H9 (cell line): ENCODE measurements at regions not wholly inside any gene's neighbourhood (a gene's known extent, or its start where the extent isn't known, plus 50 kb on each side); places are given as distances from the start of the nearest gene placed in this dataset.

Source experiments
- DNase-seq: peaks from one replicate; pipeline ENCODE4 v3.0.0-alpha.2; 2017
- H2AFZ ChIP-seq: one replicate; pipeline ENCODE4 v1.6.1; 2013; ENCODE audit warnings: mild to moderate bottlenecking, low read length, control low read depth, moderate library complexity
- H2AK5ac ChIP-seq: 2 replicates; pipeline ENCODE4 v1.6.1; 2013; ENCODE audit warnings: low read length, control low read depth, mixed read lengths; ENCODE audit not compliant: insufficient read length
- H2BK120ac ChIP-seq: one replicate; pipeline ENCODE4 v1.6.1; 2013; ENCODE audit warnings: low read depth, mild to moderate bottlenecking, low read length, control low read depth, inconsistent platforms; ENCODE audit not compliant: poor library complexity, severe bottlenecking
- H2BK12ac ChIP-seq: 2 replicates; pipeline ENCODE4 v1.6.1; 2013; ENCODE audit warnings: low read length, control low read depth, mixed read lengths, low read depth; ENCODE audit not compliant: insufficient read length
- H2BK15ac ChIP-seq: 2 replicates; pipeline ENCODE4 v1.6.1; 2013; ENCODE audit warnings: low read depth, low read length, control low read depth
- H2BK20ac ChIP-seq: one replicate; pipeline ENCODE4 v1.6.1; 2013; ENCODE audit warnings: low read depth, mild to moderate bottlenecking, low read length, control low read depth, inconsistent platforms; ENCODE audit not compliant: poor library complexity, severe bottlenecking
- H2BK5ac ChIP-seq: 2 replicates; pipeline ENCODE4 v1.6.1; 2013; ENCODE audit warnings: low read length, control low read depth, mixed read lengths; ENCODE audit not compliant: insufficient read length
- H3K14ac ChIP-seq: 2 replicates; pipeline ENCODE4 v1.6.1; 2013; ENCODE audit warnings: low read length, control low read depth; ENCODE audit not compliant: insufficient read depth
- H3K18ac ChIP-seq: 2 replicates; pipeline ENCODE4 v1.6.1; 2013; ENCODE audit warnings: low read depth, mild to moderate bottlenecking, mixed read lengths, low read length, control low read depth; ENCODE audit not compliant: insufficient read length
- H3K23ac ChIP-seq: 2 replicates; pipeline ENCODE4 v1.6.1; 2013; ENCODE audit warnings: low read length, control low read depth, mixed read lengths, low read depth; ENCODE audit not compliant: insufficient read length
- H3K23me2 ChIP-seq: 2 replicates; pipeline ENCODE4 v1.6.1; 2013; ENCODE audit warnings: low read depth, mild to moderate bottlenecking, mixed read lengths, low read length, control low read depth; ENCODE audit not compliant: insufficient read length, poor library complexity, severe bottlenecking
- H3K27ac ChIP-seq: 2 replicates; pipeline ENCODE4 v1.5.1; 2013; ENCODE audit warnings: low read length, control low read depth, mixed read lengths, low read depth; ENCODE audit not compliant: insufficient read length
- H3K27me3 ChIP-seq: 2 replicates; pipeline ENCODE4 v1.6.1; 2013; ENCODE audit warnings: low read length, control low read depth, inconsistent platforms; ENCODE audit not compliant: insufficient read depth
- H3K4ac ChIP-seq: 2 replicates; pipeline ENCODE4 v1.6.1; 2013; ENCODE audit warnings: low read depth, mild to moderate bottlenecking, control low read depth, inconsistent platforms, low read length, moderate library complexity
- H3K4me1 ChIP-seq: 2 replicates; pipeline ENCODE4 v1.6.1; 2013; ENCODE audit warnings: low read length, control low read depth, inconsistent platforms; ENCODE audit not compliant: insufficient read depth
- H3K4me2 ChIP-seq: 2 replicates; pipeline ENCODE4 v1.6.1; 2013; ENCODE audit warnings: low read length, control low read depth, mixed read lengths; ENCODE audit not compliant: insufficient read length, insufficient read depth
- H3K56ac ChIP-seq: 2 replicates; pipeline ENCODE4 v1.6.1; 2013; ENCODE audit warnings: low read depth, mild to moderate bottlenecking, mixed read lengths, low read length, control low read depth; ENCODE audit not compliant: insufficient read length
- H3K79me1 ChIP-seq: 2 replicates; pipeline ENCODE4 v1.6.1; 2013; ENCODE audit warnings: low read depth, mild to moderate bottlenecking, moderate library complexity, low read length, control low read depth, inconsistent platforms; ENCODE audit not compliant: insufficient read depth, poor library complexity, severe bottlenecking
- H3K79me2 ChIP-seq: 2 replicates; pipeline ENCODE4 v1.6.1; 2013; ENCODE audit warnings: low read length, control low read depth, inconsistent platforms; ENCODE audit not compliant: insufficient read depth
- H3K9ac ChIP-seq: 2 replicates; pipeline ENCODE4 v1.6.1; 2013; ENCODE audit warnings: low read length, control low read depth, mixed read lengths; ENCODE audit not compliant: insufficient read length; ENCODE audit errors: extremely low read depth
- H3K9me3 ChIP-seq: one replicate; pipeline ENCODE4 v1.6.1; 2013; ENCODE audit warnings: low read depth, low read length, inconsistent platforms; ENCODE audit not compliant: control insufficient read depth
- H3T11ph ChIP-seq: one replicate; pipeline ENCODE4 v1.6.1; 2013; ENCODE audit warnings: mild to moderate bottlenecking, low read length, control low read depth, inconsistent platforms
- H4K20me1 ChIP-seq: one replicate; pipeline ENCODE4 v1.6.1; 2013; ENCODE audit not compliant: control insufficient read depth, insufficient read length, insufficient read depth
- H4K5ac ChIP-seq: 2 replicates; pipeline ENCODE4 v1.6.1; 2013; ENCODE audit warnings: low read depth, mild to moderate bottlenecking, mixed read lengths, low read length, control low read depth; ENCODE audit not compliant: insufficient read length
- H4K8ac ChIP-seq: replicated peaks from 2 replicates; pipeline ENCODE4 v1.6.1; 2013; ENCODE audit warnings: low read length, control low read depth, mixed read lengths, low read depth; ENCODE audit not compliant: insufficient read length
- H4K91ac ChIP-seq: 2 replicates; pipeline ENCODE4 v1.6.1; 2013; ENCODE audit warnings: low read depth, mild to moderate bottlenecking, moderate library complexity, mixed read lengths, low read length, control low read depth; ENCODE audit not compliant: insufficient read length
- H3K27ac Mint-ChIP-seq, 3 experiments: 2 replicates in 2 of 3; 3 replicates in 1 of 3; pipeline ENCODE4 v1.8.0; 2020 to 2021; ENCODE audit warnings: mixed read lengths in 3 of 3, mild to moderate bottlenecking in 1 of 3, moderate library complexity in 1 of 3
- H3K27me3 Mint-ChIP-seq: 2 replicates; pipeline ENCODE4 v1.8.0; 2021; ENCODE audit warnings: low read depth, mild to moderate bottlenecking, moderate library complexity, mixed read lengths
- H3K36me3 Mint-ChIP-seq, 3 experiments: 2 replicates in 2 of 3; 3 replicates in 1 of 3; pipeline ENCODE4 v1.8.0; 2020 to 2021; ENCODE audit warnings: low read depth in 3 of 3, mixed read lengths in 3 of 3; ENCODE audit not compliant: insufficient read depth in 1 of 3
- H3K4me1 Mint-ChIP-seq, 2 experiments: 2 replicates each; pipeline ENCODE4 v1.8.0; 2020; ENCODE audit warnings: mixed read lengths in 2 of 2
- H3K4me3 Mint-ChIP-seq, 2 experiments: 2 replicates in 1 of 2; 3 replicates in 1 of 2; pipeline ENCODE4 v1.8.0; 2020 to 2021; ENCODE audit warnings: mild to moderate bottlenecking in 2 of 2, mixed read lengths in 2 of 2, moderate library complexity in 1 of 2
- H3K9me3 Mint-ChIP-seq, 2 experiments: 2 replicates in 1 of 2; 3 replicates in 1 of 2; pipeline ENCODE4 v1.8.0; 2020; ENCODE audit warnings: mild to moderate bottlenecking in 2 of 2, mixed read lengths in 2 of 2, moderate library complexity in 1 of 2
- CTCF ChIP-seq: fragments of 200-600 bp; sonication (generic); conservative IDR thresholded peaks from 3 replicates; pipeline ENCODE4 v1.8.0; 2021; ENCODE audit warnings: antibody characterized with exemption, mild to moderate bottlenecking
- WGBS: extraction: QIAGEN DNeasy Blood & Tissue Kit; methylation state at CpG from one replicate; pipeline ENCODE4 v1.1.7; 2013; ENCODE audit warnings: missing lambda C conversion rate, low lambda C conversion rate, mixed read lengths; ENCODE audit not compliant: insufficient read length; ENCODE audit errors: extremely low coverage; 5-methylcytosine and 5-hydroxymethylcytosine counted together

- no peak overlapping the region for H4K91ac ChIP-seq
- no peak overlapping the region for H3K4me3 Mint-ChIP-seq
- H2AK5ac ChIP-seq = no peak overlapping the region
- H3K23ac ChIP-seq = no peak overlapping the region
- no CpG with 5 or more reads among the region's 2 CpGs for WGBS
- H3K79me2 ChIP-seq = no peaks in the 10 kb centered on the region
- no peaks in the 10 kb centered on the region for H3K27me3 ChIP-seq
- H3K4ac ChIP-seq = no peak overlapping the region
- no peak overlapping the region for H2BK120ac ChIP-seq
- H3K4me2 ChIP-seq = no peak overlapping the region
- H2BK20ac ChIP-seq = no peak overlapping the region
- no peaks in the 10 kb centered on the region for H3K9me3 Mint-ChIP-seq
- H3K27me3 Mint-ChIP-seq = no peaks in the 10 kb centered on the region
- no peak overlapping the region for H3K18ac ChIP-seq
- H3K14ac ChIP-seq = no peak overlapping the region
- no peak overlapping the region for H4K5ac ChIP-seq
- no peaks in the 10 kb centered on the region for H3K4me1 ChIP-seq
- no peak overlapping the region for H3K56ac ChIP-seq
- no peaks in the 10 kb centered on the region for H3K23me2 ChIP-seq
- no peak overlapping the region for H2BK15ac ChIP-seq
- no peak overlapping the region for H3T11ph ChIP-seq
- no peaks in the 10 kb centered on the region for H3K36me3 Mint-ChIP-seq
- H3K27ac ChIP-seq = no peak overlapping the region
- H2AFZ ChIP-seq = no peak overlapping the region
- no peak overlapping the region for H2BK12ac ChIP-seq
- H3K4me1 Mint-ChIP-seq = peaks cover 0 to 2% of the 10 kb centered on the region in 2 experiments; a peak in 1 of 4 replicates
- no peaks in the 10 kb centered on the region for H3K79me1 ChIP-seq
- H2BK5ac ChIP-seq = no peak overlapping the region
- no peak for TF ChIP-seq CTCF
- no peak overlapping the region for H3K9ac ChIP-seq
- DNase-seq = no peak
- no peaks in the 10 kb centered on the region for H4K20me1 ChIP-seq
- no peak overlapping the region for H4K8ac ChIP-seq
- no peak overlapping the region for H3K27ac Mint-ChIP-seq
- H3K9me3 ChIP-seq = no peaks in the 10 kb centered on the region
Measured at GRCh38 chr6:126202707-126203106, 137.2 kb upstream of the CENPW start.
